ENCODE measurements at regions not wholly inside any gene's neighbourhood (a gene's known extent, or its start where the extent isn't known, plus 50 kb on each side); places are given as distances from the start of the nearest gene placed in this dataset.

DNA sequence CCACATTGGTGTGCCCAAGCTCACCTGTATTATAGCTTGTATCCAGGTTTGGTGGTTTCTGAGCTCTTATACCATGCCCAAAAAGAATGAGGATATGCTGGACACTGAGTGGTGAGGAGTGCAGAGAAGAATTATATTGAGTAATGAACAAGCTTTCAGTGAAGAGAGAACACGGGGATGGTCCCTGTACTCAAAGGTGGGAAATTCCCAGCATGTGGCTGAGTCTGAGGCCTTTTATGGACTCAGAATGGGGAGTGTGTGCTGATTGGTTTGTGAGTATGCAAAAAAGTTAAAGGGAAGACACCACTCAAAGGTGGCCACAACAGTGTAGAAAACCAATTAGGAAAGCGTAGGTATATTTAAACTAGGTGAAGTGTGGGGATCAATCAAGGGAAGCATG lies 191.2 kb upstream of the SLITRK6 start:
- Histone ChIP-seq H2AK9ac (replicated peaks; ENCODE audit: low read depth, low read length, poor library complexity) (no peak overlapping the region), H3K9me1 (ENCODE audit: insufficient read depth, low read length) (no peaks in the 10 kb centered on the region), H4K8ac (ENCODE audit: low read depth in 2 of 2, low read length in 2 of 2) (no peak overlapping the region), H3K18ac (ENCODE audit: low read depth, low read length) (no peak overlapping the region), H2BK120ac (ENCODE audit: low read depth, low read length) (no peak overlapping the region), H4K20me1 (ENCODE audit: insufficient read depth, low read length) (no peaks in the 10 kb centered on the region), H3K27me3 (ENCODE audit: control insufficient read depth, insufficient read depth, low read length) (no peaks in the 10 kb centered on the region), H3K4me1 (ENCODE audit: control insufficient read depth, insufficient read depth, low read length) (no peaks in the 10 kb centered on the region), H2AFZ (replicated peaks; ENCODE audit: low read length, poor library complexity) (no peak overlapping the region), H3K14ac (replicated peaks; ENCODE audit: low read depth, low read length) (no peak overlapping the region), H3K36me3 (ENCODE audit: control insufficient read depth, insufficient read depth, low read length) (no peaks in the 10 kb centered on the region), H3K9ac (ENCODE audit: low read depth, low read length) (no peak overlapping the region), H3K4me3 (ENCODE audit: insufficient read depth, low read depth, low read length) (no peak overlapping the region), H4K5ac (ENCODE audit: low read depth, low read length) (no peak overlapping the region), H3K4me2 (ENCODE audit: low read depth, low read length) (no peak overlapping the region), H2AK5ac (ENCODE audit: low read depth, low read length) (no peak overlapping the region), H2BK5ac (ENCODE audit: low read depth, low read length, poor library complexity, severe bottlenecking) (no peak overlapping the region), H4K91ac (ENCODE audit: insufficient read depth, low read depth, low read length) (no peak overlapping the region), H3K23ac (ENCODE audit: low read depth, low read length) (no peak overlapping the region), H2BK15ac (ENCODE audit: low read depth, low read length) (no peak overlapping the region), H3K79me1 (ENCODE audit: low read depth in 1 of 2, low read length in 2 of 2) (no peaks in the 10 kb centered on the region), H3K4ac (ENCODE audit: low read depth, low read length) (no peak overlapping the region), H3K9me3 (ENCODE audit: control insufficient read depth, insufficient read depth, low read length) (no peaks in the 10 kb centered on the region; the same call in 1 of the 2 replicates), H3K27ac (ENCODE audit: insufficient read depth, low read length) (no peak overlapping the region), H3K56ac (ENCODE audit: extremely low read depth, insufficient read depth, low read length) (no peak overlapping the region), H2BK20ac (ENCODE audit: low read depth, low read length) (no peak overlapping the region)
- CTCF ChIA-PET, result no interaction called here
- BruUV-seq (replicated peaks), result no TSS peak
- ATAC-seq (ENCODE audit: low read depth), result no peak
- dilution Hi-C loops (cut with HindIII; ENCODE audit: low sequenced_read_pairs, unreplicated experiment), result no loop called here
- TF ChIP-seq POLR2A (IDR thresholded peaks at IDR 0.05; ENCODE audit: low read depth, low read length), result no peak
- TF ChIP-seq BHLHE40 (IDR thresholded peaks at IDR 0.05; ENCODE audit: low read depth, low read length), result no peak
- TF ChIP-seq FOS (IDR thresholded peaks at IDR 0.05; ENCODE audit: low read depth, low read length), result no peak
- TF ChIP-seq SMC3 (IDR thresholded peaks at IDR 0.05; ENCODE audit: low read depth, low read length), result no peak
- 71% methylated on average over 1 of the region's 2 CpGs; no CpG with 5 or more reads in 1 of the 2 experiments for WGBS, 2 experiments (ENCODE audit: extremely low coverage in 2 of 2, insufficient read length in 1 of 2)
- POLR2A ChIA-PET (ENCODE audit: unreplicated experiment), result no interaction called here
- in situ Hi-C loops (cut with MboI; ENCODE audit: low sequenced_read_pairs), result no loop called here
- no peak for DNase-seq
- intact Hi-C loops (cut with micrococcal nuclease), result no loop called here

Data from IMR-90 (cell line).